ENCODE measurements at regions not wholly inside any gene's neighbourhood (a gene's known extent, or its start where the extent isn't known, plus 50 kb on each side); places are given as distances from the start of the nearest gene placed in this dataset.
"Not testable (repeated sequence)": the region's sequence is repeated elsewhere in the genome, so short reads cannot be mapped to it uniquely, and the experiment has no call there.

GRCh38 chr10:3584926-3585784 is 199.9 kb downstream of the KLF6 start:
- in situ Hi-C loops (cut with HindIII; ENCODE audit: low sequenced_read_pairs) = no loop called here

DNA sequence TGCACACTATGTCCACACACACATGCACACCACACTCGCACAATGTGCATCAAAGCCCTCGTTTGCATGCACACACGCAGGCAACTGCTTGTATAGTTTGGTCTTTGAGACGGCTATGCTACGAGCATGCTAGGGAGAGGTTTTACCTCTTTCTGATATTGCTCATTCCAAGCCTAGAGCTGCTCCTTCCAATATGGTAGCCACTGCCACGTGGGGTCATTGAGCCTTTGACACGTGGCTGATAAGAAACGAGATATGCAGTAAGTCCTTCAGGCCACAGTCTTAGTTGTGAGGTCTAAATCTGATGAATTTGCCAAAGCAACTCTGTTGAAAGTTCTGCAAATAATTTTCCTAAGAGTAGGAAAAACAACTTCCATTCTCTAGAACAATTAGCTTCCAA is 204.4 kb downstream of the KLF6 start:
- in situ Hi-C loops (cut with HindIII; ENCODE audit: low sequenced_read_pairs) = no loop called here

GRCh38 chr10:3579845-3580244 is 205.2 kb downstream of the KLF6 start:
- in situ Hi-C loops (cut with HindIII; ENCODE audit: low sequenced_read_pairs) = no loop called here

DNA sequence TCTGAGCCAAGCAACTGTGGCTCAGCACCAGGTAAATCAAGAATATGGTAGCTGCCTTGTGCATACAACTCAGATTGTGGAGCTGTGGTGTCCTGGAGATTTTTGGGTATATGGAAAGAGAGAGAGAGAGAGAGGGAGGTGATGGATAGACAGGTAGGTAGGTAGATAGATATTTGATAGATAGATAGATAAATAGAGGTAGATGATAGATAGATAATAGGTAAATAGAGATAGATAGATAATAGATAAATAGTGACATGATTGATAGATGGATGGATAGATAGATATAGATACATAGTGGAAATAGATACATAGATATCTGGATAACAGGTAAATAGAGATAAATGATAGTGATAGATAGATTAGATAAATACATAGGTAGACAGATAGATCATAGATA is 206.3 kb downstream of the KLF6 start:
- in situ Hi-C loops (cut with HindIII; ENCODE audit: low sequenced_read_pairs) = no loop called here

- in situ Hi-C loops (cut with HindIII; ENCODE audit: low sequenced_read_pairs) = no loop called here
Measured at GRCh38 chr10:3578159-3578558, 206.8 kb downstream of the KLF6 start.

GRCh38 chr10:3574451-3574850 is 210.6 kb downstream of the KLF6 start:
- in situ Hi-C loops (cut with HindIII; ENCODE audit: low sequenced_read_pairs) = no loop called here

GRCh38 chr10:3573498-3573897 is 211.5 kb downstream of the KLF6 start:
- in situ Hi-C loops (cut with HindIII; ENCODE audit: low sequenced_read_pairs) = no loop called here

- in situ Hi-C loops (cut with HindIII; ENCODE audit: low sequenced_read_pairs) = no loop called here
Measured at GRCh38 chr10:3571310-3571825, 213.6 kb downstream of the KLF6 start.

GRCh38 chr10:3570855-3571266 is 214.1 kb downstream of the KLF6 start:
- in situ Hi-C loops (cut with HindIII; ENCODE audit: low sequenced_read_pairs) = no loop called here

- in situ Hi-C loops (cut with HindIII; ENCODE audit: low sequenced_read_pairs) = no loop called here
Measured at GRCh38 chr10:3570131-3570729, 214.8 kb downstream of the KLF6 start.

GRCh38 chr10:3568983-3569382 is 216.0 kb downstream of the KLF6 start:
- in situ Hi-C loops (cut with HindIII; ENCODE audit: low sequenced_read_pairs) = loop anchor here (5.0 kb wide), 1 partner anchor 52 kb away; no protein-coding TSS in a partner anchor

GRCh38 chr10:3568392-3568791 is 216.6 kb downstream of the KLF6 start:
- in situ Hi-C loops (cut with HindIII; ENCODE audit: low sequenced_read_pairs) = loop anchor here (5.0 kb wide), 1 partner anchor 51 kb away; no protein-coding TSS in a partner anchor

GRCh38 chr10:3567291-3567963 is 217.6 kb downstream of the KLF6 start:
- in situ Hi-C loops (cut with HindIII; ENCODE audit: low sequenced_read_pairs) = loop anchor here (5.0 kb wide), 1 partner anchor 50 kb away; no protein-coding TSS in a partner anchor

DNA sequence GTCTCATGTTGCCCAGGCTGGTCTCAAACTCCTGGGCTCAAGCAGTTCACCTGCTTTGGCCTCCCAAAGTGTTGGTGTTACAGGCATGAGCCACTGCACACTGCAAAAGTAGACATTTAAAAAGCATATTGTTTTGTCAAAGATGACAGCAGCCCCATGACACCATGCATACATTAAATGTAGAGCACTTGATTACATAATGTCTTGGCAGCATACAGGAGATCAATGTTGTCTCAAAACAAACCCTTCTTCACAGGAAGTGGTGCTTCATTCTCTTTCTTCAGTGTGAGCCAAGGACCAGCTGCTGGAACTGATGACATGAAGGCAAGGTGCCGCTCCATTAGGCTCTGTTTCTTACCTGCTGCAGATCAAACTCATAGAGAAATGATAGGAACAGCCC is 218.4 kb downstream of the KLF6 start:
- in situ Hi-C loops (cut with HindIII; ENCODE audit: low sequenced_read_pairs) = loop anchor here (5.0 kb wide), 1 partner anchor 49 kb away; no protein-coding TSS in a partner anchor

DNA sequence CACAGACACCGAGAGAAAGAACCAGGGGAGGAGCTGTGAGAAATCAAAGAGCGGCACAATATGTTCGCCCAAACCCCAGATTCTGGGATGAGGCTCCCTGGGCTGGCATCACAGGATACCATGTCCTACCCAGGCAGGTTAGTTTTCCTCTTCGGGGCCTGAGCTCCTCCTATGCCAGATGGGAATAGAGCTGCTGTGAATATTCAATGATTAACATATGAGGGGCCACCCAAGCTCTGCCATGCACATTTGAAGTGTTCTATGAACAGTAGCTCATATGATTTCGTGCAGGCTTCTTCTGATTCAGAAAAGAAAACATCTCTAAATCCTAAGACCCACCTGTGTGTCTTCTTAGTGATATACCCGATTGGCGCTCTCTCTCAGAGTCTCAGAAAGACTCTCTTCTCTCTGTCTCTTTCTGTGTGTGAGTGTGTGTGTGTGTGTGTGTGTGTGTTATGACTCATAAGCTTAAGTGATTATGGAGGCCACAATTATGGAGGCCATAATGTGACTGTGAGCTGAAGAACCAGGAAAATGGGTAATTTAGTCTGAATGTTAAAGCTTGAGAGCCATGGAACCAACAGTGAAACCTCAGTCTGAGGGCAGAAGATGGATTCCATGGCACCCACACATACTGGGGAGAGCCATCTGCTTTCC is 220.5 kb downstream of the KLF6 start:
- in situ Hi-C loops (cut with HindIII; ENCODE audit: low sequenced_read_pairs) = loop anchor here (5.0 kb wide), 1 partner anchor 47 kb away; no protein-coding TSS in a partner anchor

- in situ Hi-C loops (cut with HindIII; ENCODE audit: low sequenced_read_pairs) = no loop called here
Measured at GRCh38 chr10:3563298-3563697, 221.7 kb downstream of the KLF6 start.

GRCh38 chr10:3560628-3561027 is 224.4 kb downstream of the KLF6 start:
- in situ Hi-C loops (cut with HindIII; ENCODE audit: low sequenced_read_pairs) = not testable (repeated sequence)

DNA sequence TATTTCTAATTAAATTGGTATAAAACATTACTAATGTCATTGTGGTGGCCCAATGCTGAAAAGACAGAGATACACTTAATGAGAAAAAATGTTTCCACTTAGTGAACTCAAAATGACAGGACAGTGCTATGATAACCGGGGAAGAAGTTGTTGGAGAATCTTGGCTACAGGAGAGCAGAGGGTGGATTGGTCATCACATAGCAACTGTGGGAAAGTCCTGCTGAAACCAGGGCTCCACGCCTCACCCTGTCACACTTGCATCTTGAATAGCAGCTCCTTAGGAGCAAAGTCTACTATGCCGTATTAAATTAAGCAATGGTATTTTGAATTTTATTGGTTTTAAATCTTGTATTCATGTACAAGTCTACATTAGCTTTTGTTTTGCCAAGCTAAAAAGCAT is 225.5 kb downstream of the KLF6 start:
- in situ Hi-C loops (cut with HindIII; ENCODE audit: low sequenced_read_pairs) = no loop called here

GRCh38 chr10:3559011-3559410 is 226.0 kb downstream of the KLF6 start:
- in situ Hi-C loops (cut with HindIII; ENCODE audit: low sequenced_read_pairs) = no loop called here

DNA sequence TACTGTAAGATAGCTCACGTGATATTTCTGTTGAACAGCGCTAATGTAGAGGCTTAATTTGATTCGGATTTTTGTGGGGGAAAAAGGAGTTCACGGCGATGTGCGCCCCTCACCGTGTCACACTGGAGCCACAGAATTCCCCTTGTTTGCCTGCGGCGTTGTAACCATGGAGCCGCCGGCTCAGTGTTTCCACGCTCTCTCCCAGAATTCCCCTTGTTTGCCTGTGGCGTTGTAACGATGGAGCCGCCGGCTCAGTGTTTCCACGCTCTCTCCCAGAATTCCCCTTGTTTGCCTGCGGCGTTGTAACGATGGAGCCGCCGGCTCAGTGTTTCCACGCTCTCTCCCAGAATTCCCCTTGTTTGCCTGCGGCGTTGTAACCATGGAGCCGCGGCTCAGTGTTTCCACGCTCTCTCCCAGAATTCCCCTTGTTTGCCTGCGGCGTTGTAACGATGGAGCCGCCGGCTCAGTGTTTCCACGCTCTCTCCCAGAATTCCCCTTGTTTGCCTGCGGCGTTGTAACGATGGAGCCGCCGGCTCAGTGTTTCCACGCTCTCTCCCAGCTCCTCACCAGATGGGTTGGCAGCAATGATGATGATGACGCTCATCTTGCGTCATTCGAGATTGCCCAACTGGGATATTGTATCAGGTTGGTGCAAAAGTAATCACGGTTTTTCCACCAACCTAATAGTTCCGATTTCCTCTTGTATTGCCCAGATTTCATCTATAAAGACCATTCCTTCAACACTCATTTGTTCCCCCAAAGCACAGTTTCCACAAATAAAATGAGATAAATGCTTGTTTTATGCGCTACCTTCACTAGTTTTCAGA is 228.6 kb downstream of the KLF6 start:
- in situ Hi-C loops (cut with HindIII; ENCODE audit: low sequenced_read_pairs) = not testable (repeated sequence)

Data from endothelial cell of hepatic sinusoid (primary cell).